HG02588 (cell line): ENCODE measurements at regions not wholly inside any gene's neighbourhood (a gene's known extent, or its start where the extent isn't known, plus 50 kb on each side); places are given as distances from the start of the nearest gene placed in this dataset.

Source experiments
- ATAC-seq: cut with Tn5 transposase; IDR thresholded peaks from one replicate; pipeline ENCODE4 v1.9.1; 2021; ENCODE audit warnings: mild to moderate bottlenecking, moderate library complexity; ENCODE audit not compliant: unreplicated experiment

GRCh38 chr13:108156749-108157148 is 58.6 kb downstream of the LIG4 start:
- ATAC-seq, result no peak

GRCh38 chr13:108155185-108156106 is 59.9 kb downstream of the LIG4 start:
- no peak for ATAC-seq

- no peak for ATAC-seq
Observed at GRCh38 chr13:108154421-108154858, 60.9 kb downstream of the LIG4 start.

GRCh38 chr13:108146642-108147041 is 68.7 kb downstream of the LIG4 start:
- no peak for ATAC-seq

- no peak for ATAC-seq
Observed at GRCh38 chr13:108142702-108143436, 72.5 kb downstream of the LIG4 start.

- no peak for ATAC-seq
Observed at GRCh38 chr13:108137176-108137575, 78.2 kb downstream of the LIG4 start.

- ATAC-seq, result no peak
Observed at GRCh38 chr13:108127406-108127805, 87.9 kb downstream of the LIG4 start.

GRCh38 chr13:108126056-108126455 is 89.3 kb downstream of the LIG4 start:
- ATAC-seq, result no peak

- no peak for ATAC-seq
Observed at GRCh38 chr13:108121406-108121805, 93.9 kb downstream of the LIG4 start.

- ATAC-seq, result no peak
Observed at GRCh38 chr13:108120856-108121255, 94.5 kb downstream of the LIG4 start.

GRCh38 chr13:108120302-108120701 is 95.0 kb downstream of the LIG4 start:
- ATAC-seq, result no peak

GRCh38 chr13:108115738-108116137 is 99.6 kb downstream of the LIG4 start:
- ATAC-seq, result no peak

GRCh38 chr13:108113407-108113806 is 101.9 kb downstream of the LIG4 start:
- ATAC-seq, result no peak

- no peak for ATAC-seq
Observed at GRCh38 chr13:108104736-108105135, 110.6 kb downstream of the LIG4 start.

GRCh38 chr13:108102771-108103170 is 112.6 kb downstream of the LIG4 start:
- ATAC-seq, result no peak

GRCh38 chr13:108096301-108096915 is 118.9 kb downstream of the LIG4 start:
- no peak for ATAC-seq

GRCh38 chr13:108095036-108095435 is 120.3 kb downstream of the LIG4 start:
- ATAC-seq, result no peak

- no peak for ATAC-seq
Observed at GRCh38 chr13:108093616-108094015, 121.7 kb downstream of the LIG4 start.

GRCh38 chr13:108087810-108088209 is 127.5 kb downstream of the LIG4 start:
- ATAC-seq, result no peak

- no peak for ATAC-seq
Observed at GRCh38 chr13:108086678-108087077, 128.7 kb downstream of the LIG4 start.

- no peak for ATAC-seq
Observed at GRCh38 chr13:108084840-108085239, 130.5 kb downstream of the LIG4 start.

- no peak for ATAC-seq
Observed at GRCh38 chr13:108083056-108083455, 132.3 kb downstream of the LIG4 start.
